SU-DHL-6 (cell line): ENCODE measurements at regions not wholly inside any gene's neighbourhood (a gene's known extent, or its start where the extent isn't known, plus 50 kb on each side); places are given as distances from the start of the nearest gene placed in this dataset.
A peak's percentile ranks its signal among the peaks of the same experiment; 100 is the strongest.

Source experiments
- H2AFZ ChIP-seq: fragments of 200-600 bp; sonication (generic); 2 replicates; pipeline ENCODE4 v1.6.1; 2014; ENCODE audit warnings: low read depth, mild to moderate bottlenecking, moderate library complexity, mixed read lengths, antibody characterized with exemption, low read length; ENCODE audit not compliant: severe bottlenecking
- H3F3A ChIP-seq: fragments of 200-600 bp; shearing (Covaris generic); 2 replicates; pipeline ENCODE4 v1.6.0; 2016; ENCODE audit warnings: antibody characterized with exemption, mild to moderate bottlenecking; ENCODE audit not compliant: insufficient read depth
- H3K27ac ChIP-seq: fragments of 200-600 bp; sonication (generic); 2 replicates; pipeline ENCODE4 v1.5.1; 2016; ENCODE audit warnings: low read depth, mild to moderate bottlenecking, low read length, moderate library complexity, mixed read lengths
- H3K27me3 ChIP-seq: fragments of 200-600 bp; sonication (generic), shearing (Covaris generic); 2 replicates; pipeline ENCODE4 v1.6.0; 2014; ENCODE audit warnings: mild to moderate bottlenecking, low read length
- H3K36me3 ChIP-seq: fragments of 200-600 bp; sonication (generic); 2 replicates; pipeline ENCODE4 v1.6.1; 2014; ENCODE audit warnings: mild to moderate bottlenecking, low read length, mixed read lengths
- H3K4me2 ChIP-seq: fragments of 300-600, 200-600 bp; shearing (Covaris generic), sonication (generic); 2 replicates; pipeline ENCODE4 v1.6.0; 2014; ENCODE audit warnings: low read length, low read depth, mild to moderate bottlenecking; ENCODE audit not compliant: poor library complexity, severe bottlenecking
- H3K4me3 ChIP-seq: fragments of 200-600 bp; sonication (generic); 2 replicates; pipeline ENCODE4 v1.5.1; 2014; ENCODE audit warnings: antibody characterized with exemption, low read length, mild to moderate bottlenecking, mixed read lengths; ENCODE audit not compliant: insufficient read depth, poor library complexity, severe bottlenecking
- H3K79me2 ChIP-seq: fragments of 200-600 bp; sonication (generic); 2 replicates; pipeline ENCODE4 v1.6.1; 2014; ENCODE audit warnings: mild to moderate bottlenecking, low read length, moderate library complexity; ENCODE audit not compliant: insufficient read depth
- H3K9ac ChIP-seq: fragments of 200-600 bp; sonication (generic); 2 replicates; pipeline ENCODE4 v1.7.0; 2014; ENCODE audit warnings: mild to moderate bottlenecking, low read length
- H3K9me2 ChIP-seq: fragments of 200-600 bp; sonication (generic); replicated peaks from 2 replicates; pipeline ENCODE4 v1.6.1; 2014; ENCODE audit warnings: low read length; ENCODE audit not compliant: insufficient read depth
- H3K9me3 ChIP-seq: fragments of 200-600 bp; sonication (generic); 2 replicates; pipeline ENCODE4 v1.6.1; 2014; ENCODE audit warnings: low read length, mixed read lengths; ENCODE audit not compliant: insufficient read depth
- H4K20me1 ChIP-seq: fragments of 200-600 bp; sonication (generic); 2 replicates; pipeline ENCODE4 v1.6.1; 2014; ENCODE audit warnings: low read depth, mild to moderate bottlenecking, antibody characterized with exemption, low read length, moderate library complexity, mixed read lengths
- EZH2phosphoT487 ChIP-seq: fragments of 200-600 bp; sonication (generic), shearing (Covaris generic); conservative IDR thresholded peaks from 2 replicates; pipeline ENCODE4 v1.6.1; 2018; ENCODE audit warnings: mild to moderate bottlenecking, antibody characterized with exemption, low read length, moderate library complexity, mixed read lengths
- TF ChIP-seq, protein P1 (sequence below): fragments of 200-600 bp; sonication (generic); IDR thresholded peaks from one replicate; pipeline ENCODE4 v1.5.1; 2017; ENCODE audit warnings: antibody characterized with exemption, mild to moderate bottlenecking, low read length, moderate library complexity; ENCODE audit not compliant: insufficient read depth, poor library complexity, severe bottlenecking

DNA sequence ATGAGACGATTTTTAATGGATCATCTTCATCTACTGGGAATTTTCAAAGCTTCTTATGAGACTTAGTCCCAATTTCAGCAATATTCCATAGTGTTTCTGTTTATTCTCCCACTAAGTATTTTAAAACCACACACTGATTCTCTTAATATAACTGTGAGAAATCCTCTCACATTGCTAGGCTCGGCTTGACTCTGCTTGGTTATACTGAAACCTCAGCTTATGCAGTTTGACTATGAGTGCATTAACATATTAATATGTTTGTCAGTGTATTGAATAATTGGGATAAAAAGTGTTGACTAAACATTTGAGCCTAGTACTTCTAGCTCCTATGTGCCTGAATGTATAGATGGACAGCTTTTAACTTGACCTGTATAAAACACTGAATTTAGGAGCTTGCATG lies 298.5 kb upstream of the IZUMO3 start:
- H3K27ac ChIP-seq: no peak overlapping the region
- no peaks in the 10 kb centered on the region for H3K9me2 ChIP-seq
- H4K20me1 ChIP-seq: no peaks in the 10 kb centered on the region
- no peak overlapping the region for H3K4me2 ChIP-seq
- no peaks in the 10 kb centered on the region for H3K27me3 ChIP-seq
- no peak overlapping the region for H2AFZ ChIP-seq
- no peak for TF ChIP-seq EZH2phosphoT487
- TF ChIP-seq, protein P1, sequence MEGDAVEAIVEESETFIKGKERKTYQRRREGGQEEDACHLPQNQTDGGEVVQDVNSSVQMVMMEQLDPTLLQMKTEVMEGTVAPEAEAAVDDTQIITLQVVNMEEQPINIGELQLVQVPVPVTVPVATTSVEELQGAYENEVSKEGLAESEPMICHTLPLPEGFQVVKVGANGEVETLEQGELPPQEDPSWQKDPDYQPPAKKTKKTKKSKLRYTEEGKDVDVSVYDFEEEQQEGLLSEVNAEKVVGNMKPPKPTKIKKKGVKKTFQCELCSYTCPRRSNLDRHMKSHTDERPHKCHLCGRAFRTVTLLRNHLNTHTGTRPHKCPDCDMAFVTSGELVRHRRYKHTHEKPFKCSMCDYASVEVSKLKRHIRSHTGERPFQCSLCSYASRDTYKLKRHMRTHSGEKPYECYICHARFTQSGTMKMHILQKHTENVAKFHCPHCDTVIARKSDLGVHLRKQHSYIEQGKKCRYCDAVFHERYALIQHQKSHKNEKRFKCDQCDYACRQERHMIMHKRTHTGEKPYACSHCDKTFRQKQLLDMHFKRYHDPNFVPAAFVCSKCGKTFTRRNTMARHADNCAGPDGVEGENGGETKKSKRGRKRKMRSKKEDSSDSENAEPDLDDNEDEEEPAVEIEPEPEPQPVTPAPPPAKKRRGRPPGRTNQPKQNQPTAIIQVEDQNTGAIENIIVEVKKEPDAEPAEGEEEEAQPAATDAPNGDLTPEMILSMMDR: no peak
- no peaks in the 10 kb centered on the region for H3K36me3 ChIP-seq
- no peak overlapping the region for H3K9ac ChIP-seq
- H3K4me3 ChIP-seq: no peak overlapping the region
- H3K9me3 ChIP-seq: no peaks in the 10 kb centered on the region
- H3K79me2 ChIP-seq: no peaks in the 10 kb centered on the region
- H3F3A ChIP-seq: no peaks in the 10 kb centered on the region

DNA sequence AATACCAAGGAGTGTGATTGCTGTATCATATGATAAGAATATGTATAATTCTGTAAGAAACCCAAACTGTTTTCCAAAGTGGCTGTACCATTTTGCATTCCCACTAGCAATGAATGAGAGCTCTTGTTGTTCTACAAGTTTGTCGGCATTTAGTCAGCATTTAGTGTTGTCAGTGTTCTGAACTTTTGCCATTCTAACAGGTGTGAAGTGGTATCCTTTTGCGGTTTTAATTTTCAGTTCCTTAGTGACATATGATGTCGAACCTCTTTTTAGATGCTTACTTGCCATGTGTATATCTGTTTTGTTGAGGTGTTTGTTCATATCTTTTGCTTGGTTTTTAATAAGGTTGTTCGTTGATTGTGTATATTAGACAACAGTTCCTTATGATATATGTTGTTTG lies 296.3 kb upstream of the IZUMO3 start:
- no peaks in the 10 kb centered on the region for H4K20me1 ChIP-seq
- no peaks in the 10 kb centered on the region for H3F3A ChIP-seq
- no peaks in the 10 kb centered on the region for H3K27me3 ChIP-seq
- H3K9me2 ChIP-seq: no peaks in the 10 kb centered on the region
- H3K79me2 ChIP-seq: no peaks in the 10 kb centered on the region
- no peaks in the 10 kb centered on the region for H3K36me3 ChIP-seq
- H3K9ac ChIP-seq: no peak overlapping the region
- no peak overlapping the region for H3K27ac ChIP-seq
- no peak overlapping the region for H3K4me2 ChIP-seq
- no peak overlapping the region for H2AFZ ChIP-seq
- no peak for TF ChIP-seq EZH2phosphoT487
- TF ChIP-seq, protein P1: no peak
- H3K9me3 ChIP-seq: no peaks in the 10 kb centered on the region
- H3K4me3 ChIP-seq: no peak overlapping the region

DNA sequence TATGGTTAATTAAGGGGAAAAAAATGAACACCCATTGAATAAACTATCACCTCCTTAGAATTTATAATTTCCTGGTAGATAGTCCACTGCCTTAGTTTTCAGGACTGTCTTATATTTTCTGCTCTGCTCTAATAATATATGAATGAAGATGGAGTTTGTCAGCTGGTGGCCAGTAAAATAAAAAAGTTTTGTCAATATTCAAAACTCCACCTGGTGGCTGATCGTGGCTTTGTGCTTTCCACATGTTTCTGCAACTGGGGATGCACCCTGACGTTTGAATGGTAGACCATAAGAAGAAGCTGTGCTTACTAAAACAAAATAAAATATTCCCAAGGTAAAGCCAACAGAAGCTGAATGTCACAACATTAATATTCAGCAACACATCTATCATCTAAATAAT lies 286.6 kb upstream of the IZUMO3 start:
- Histone ChIP-seq H2AFZ (no peak overlapping the region), H3K4me3 (no peak overlapping the region), H3K4me2 (no peak overlapping the region), H3K79me2 (no peaks in the 10 kb centered on the region), H4K20me1 (no peaks in the 10 kb centered on the region), H3F3A (no peaks in the 10 kb centered on the region), H3K27ac (no peak overlapping the region), H3K36me3 (no peaks in the 10 kb centered on the region), H3K9me2 (no peaks in the 10 kb centered on the region; the same call in 1 of the 2 replicates), H3K9me3 (no peaks in the 10 kb centered on the region), H3K9ac (no peak overlapping the region), H3K27me3 (no peaks in the 10 kb centered on the region)
- TF ChIP-seq EZH2phosphoT487: no peak
- TF ChIP-seq, protein P1: peak; percentile 11
